Panc1 (cell line): ENCODE measurements at regions not wholly inside any gene's neighbourhood (a gene's known extent, or its start where the extent isn't known, plus 50 kb on each side); places are given as distances from the start of the nearest gene placed in this dataset.
"Not testable (repeated sequence)": the region's sequence is repeated elsewhere in the genome, so short reads cannot be mapped to it uniquely, and the experiment has no call there.

Experiments
- ATAC-seq: fragments of 200-7000 bp; cut with Tn5 transposase; 2 replicates; pipeline ENCODE4 v1.9.1; 2020; ENCODE audit warnings: mild to moderate bottlenecking, moderate library complexity
- BruUV-seq: library from RNA; stranded (reverse); fragments of 400-500 nt; replicated peaks from 2 replicates; lab custom pipeline; 2021; lab: Mats Ljungman, UMichigan
- CTCF ChIA-PET: fragments of 300-600 bp; sonication (Branson Sonifier 250); formaldehyde crosslinking; loops from one replicate; lab custom pipeline; 2022; ENCODE audit warnings: antibody characterized with exemption; lab: Charles Lee
- POLR2A ChIA-PET: fragments of 300-600 bp; sonication (Branson Sonifier 250); formaldehyde crosslinking; loops from one replicate; lab custom pipeline; 2022; ENCODE audit warnings: antibody characterized with exemption; lab: Charles Lee
- DNase-seq: peaks from one replicate; pipeline ENCODE4 v3.0.0-alpha.2; 2010; ENCODE audit warnings: low read depth, low spot score
- H3K27ac ChIP-seq: 2 replicates; pipeline ENCODE4 v1.5.1; 2011; ENCODE audit warnings: mild to moderate bottlenecking, low read length, inconsistent platforms
- H3K27me3 ChIP-seq: fragments of 200-500 bp; sonication (Bioruptor generic); 2 replicates; pipeline ENCODE4 v1.6.0; 2014; ENCODE audit warnings: low read length, inconsistent platforms; ENCODE audit not compliant: control insufficient read depth, insufficient read depth
- H3K36me3 ChIP-seq: fragments of 200-500 bp; sonication (Bioruptor generic); 2 replicates; pipeline ENCODE4 v1.5.1; 2014; ENCODE audit warnings: inconsistent platforms, mild to moderate bottlenecking, low read length, moderate library complexity; ENCODE audit not compliant: control insufficient read depth, insufficient read depth
- H3K4me1 ChIP-seq: 2 replicates; pipeline ENCODE4 v1.5.1; 2011; ENCODE audit warnings: inconsistent platforms, mild to moderate bottlenecking, low read length, moderate library complexity; ENCODE audit not compliant: control insufficient read depth, insufficient read depth
- H3K4me3 ChIP-seq, 2 experiments: 2 replicates each; pipeline ENCODE4 v1.5.1; 2011 to 2012; ENCODE audit warnings: low read depth in 2 of 2, low read length in 2 of 2, mild to moderate bottlenecking in 2 of 2, inconsistent platforms in 1 of 2, moderate library complexity in 1 of 2
- H3K9me3 ChIP-seq: fragments of 200-500 bp; sonication (Bioruptor generic); 2 replicates; pipeline ENCODE4 v1.5.1; 2014; ENCODE audit warnings: low read depth, mild to moderate bottlenecking, inconsistent platforms, low read length, moderate library complexity; ENCODE audit not compliant: control insufficient read depth, insufficient read depth
- SIN3A ChIP-seq: IDR thresholded peaks from 2 replicates; pipeline ENCODE4 v1.6.1; 2012; ENCODE audit warnings: low read depth, mild to moderate bottlenecking, low read length, moderate library complexity, borderline replicate concordance; ENCODE audit not compliant: insufficient read depth
- TCF7L2 ChIP-seq: IDR thresholded peaks from 2 replicates; pipeline ENCODE4 v1.6.1; 2011; ENCODE audit warnings: mild to moderate bottlenecking, low read depth, low read length, inconsistent platforms
- in situ Hi-C: cut with HindIII; loops from 2 replicates; pipeline ENCODE4 v1.10.0; 2016; ENCODE audit warnings: low sequenced_read_pairs, low pct_unique_long_range_greater_than_20kb
- intact Hi-C: fragments of 100-400 bp; cut with micrococcal nuclease; formaldehyde crosslinking; loops from one replicate; pipeline ENCODE4 v1.10.0; 2022; ENCODE audit not compliant: unreplicated experiment
- TF ChIP-seq, protein P1 (sequence below): fragments of 450-650 bp; IDR thresholded peaks from 2 replicates; pipeline ENCODE4 v1.5.1; 2017; ENCODE audit warnings: mild to moderate bottlenecking
- TF ChIP-seq, protein P2 (sequence below), 2 experiments: IDR thresholded peaks; 2 replicates each; pipeline ENCODE4 v1.6.1; 2011 to 2012; ENCODE audit warnings: low read depth in 2 of 2, control low read depth in 1 of 2, low read length in 1 of 2, mild to moderate bottlenecking in 1 of 2, moderate library complexity in 1 of 2; ENCODE audit not compliant: insufficient read depth in 1 of 2

DNA sequence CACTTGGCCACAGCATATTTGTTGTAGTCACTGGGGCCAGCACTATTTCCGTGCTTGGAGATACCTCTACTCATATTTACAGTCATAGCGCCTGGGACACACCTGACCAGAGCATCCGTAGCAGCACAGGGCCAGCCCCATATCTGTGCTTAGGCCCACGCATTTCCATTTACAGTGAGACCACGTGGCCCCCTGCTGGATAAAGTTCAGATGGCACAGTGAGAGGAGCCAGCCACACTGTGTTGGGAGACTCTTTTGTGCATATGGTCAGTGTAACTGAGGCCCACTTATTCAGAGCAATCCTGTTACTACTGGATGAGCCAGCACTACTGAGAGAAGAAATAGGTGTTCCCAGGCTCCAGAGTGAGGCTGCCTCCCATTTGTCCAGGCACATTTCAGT lies 455.3 kb downstream of the REEP3 start:
- peak; percentile 93 for ATAC-seq
- no peaks in the 10 kb centered on the region for H3K9me3 ChIP-seq
- no TSS peak for BruUV-seq
- no peak for TF ChIP-seq SIN3A
- TF ChIP-seq, protein P1, sequence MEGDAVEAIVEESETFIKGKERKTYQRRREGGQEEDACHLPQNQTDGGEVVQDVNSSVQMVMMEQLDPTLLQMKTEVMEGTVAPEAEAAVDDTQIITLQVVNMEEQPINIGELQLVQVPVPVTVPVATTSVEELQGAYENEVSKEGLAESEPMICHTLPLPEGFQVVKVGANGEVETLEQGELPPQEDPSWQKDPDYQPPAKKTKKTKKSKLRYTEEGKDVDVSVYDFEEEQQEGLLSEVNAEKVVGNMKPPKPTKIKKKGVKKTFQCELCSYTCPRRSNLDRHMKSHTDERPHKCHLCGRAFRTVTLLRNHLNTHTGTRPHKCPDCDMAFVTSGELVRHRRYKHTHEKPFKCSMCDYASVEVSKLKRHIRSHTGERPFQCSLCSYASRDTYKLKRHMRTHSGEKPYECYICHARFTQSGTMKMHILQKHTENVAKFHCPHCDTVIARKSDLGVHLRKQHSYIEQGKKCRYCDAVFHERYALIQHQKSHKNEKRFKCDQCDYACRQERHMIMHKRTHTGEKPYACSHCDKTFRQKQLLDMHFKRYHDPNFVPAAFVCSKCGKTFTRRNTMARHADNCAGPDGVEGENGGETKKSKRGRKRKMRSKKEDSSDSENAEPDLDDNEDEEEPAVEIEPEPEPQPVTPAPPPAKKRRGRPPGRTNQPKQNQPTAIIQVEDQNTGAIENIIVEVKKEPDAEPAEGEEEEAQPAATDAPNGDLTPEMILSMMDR, result peak; percentile 69
- TF ChIP-seq TCF7L2, result no peak
- TF ChIP-seq, protein P2, sequence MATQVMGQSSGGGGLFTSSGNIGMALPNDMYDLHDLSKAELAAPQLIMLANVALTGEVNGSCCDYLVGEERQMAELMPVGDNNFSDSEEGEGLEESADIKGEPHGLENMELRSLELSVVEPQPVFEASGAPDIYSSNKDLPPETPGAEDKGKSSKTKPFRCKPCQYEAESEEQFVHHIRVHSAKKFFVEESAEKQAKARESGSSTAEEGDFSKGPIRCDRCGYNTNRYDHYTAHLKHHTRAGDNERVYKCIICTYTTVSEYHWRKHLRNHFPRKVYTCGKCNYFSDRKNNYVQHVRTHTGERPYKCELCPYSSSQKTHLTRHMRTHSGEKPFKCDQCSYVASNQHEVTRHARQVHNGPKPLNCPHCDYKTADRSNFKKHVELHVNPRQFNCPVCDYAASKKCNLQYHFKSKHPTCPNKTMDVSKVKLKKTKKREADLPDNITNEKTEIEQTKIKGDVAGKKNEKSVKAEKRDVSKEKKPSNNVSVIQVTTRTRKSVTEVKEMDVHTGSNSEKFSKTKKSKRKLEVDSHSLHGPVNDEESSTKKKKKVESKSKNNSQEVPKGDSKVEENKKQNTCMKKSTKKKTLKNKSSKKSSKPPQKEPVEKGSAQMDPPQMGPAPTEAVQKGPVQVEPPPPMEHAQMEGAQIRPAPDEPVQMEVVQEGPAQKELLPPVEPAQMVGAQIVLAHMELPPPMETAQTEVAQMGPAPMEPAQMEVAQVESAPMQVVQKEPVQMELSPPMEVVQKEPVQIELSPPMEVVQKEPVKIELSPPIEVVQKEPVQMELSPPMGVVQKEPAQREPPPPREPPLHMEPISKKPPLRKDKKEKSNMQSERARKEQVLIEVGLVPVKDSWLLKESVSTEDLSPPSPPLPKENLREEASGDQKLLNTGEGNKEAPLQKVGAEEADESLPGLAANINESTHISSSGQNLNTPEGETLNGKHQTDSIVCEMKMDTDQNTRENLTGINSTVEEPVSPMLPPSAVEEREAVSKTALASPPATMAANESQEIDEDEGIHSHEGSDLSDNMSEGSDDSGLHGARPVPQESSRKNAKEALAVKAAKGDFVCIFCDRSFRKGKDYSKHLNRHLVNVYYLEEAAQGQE (IDR thresholded peaks at IDR 0.05; ENCODE audit: insufficient read depth in 1 of 2, low read depth in 2 of 2, low read length in 1 of 2), result no peak
- H3K4me1 ChIP-seq, result no peaks in the 10 kb centered on the region
- H3K36me3 ChIP-seq, result no peaks in the 10 kb centered on the region
- intact Hi-C loops (loop anchor here (2.0 kb wide), 1 partner anchor 110 kb away; no protein-coding TSS in a partner anchor), in situ Hi-C loops (no loop called here)
- no peak overlapping the region for H3K27ac ChIP-seq
- POLR2A ChIA-PET, result no interaction called here
- no peaks in the 10 kb centered on the region for H3K27me3 ChIP-seq
- DNase-seq, result peak; percentile 10
- H3K4me3 ChIP-seq, result no peak overlapping the region
- CTCF ChIA-PET, result interaction anchor here (0.6 to 2.1 kb wide), 2 partner anchors 24 to 110 kb away, joined by 3 to 19 read pairs; no protein-coding TSS in a partner anchor

DNA sequence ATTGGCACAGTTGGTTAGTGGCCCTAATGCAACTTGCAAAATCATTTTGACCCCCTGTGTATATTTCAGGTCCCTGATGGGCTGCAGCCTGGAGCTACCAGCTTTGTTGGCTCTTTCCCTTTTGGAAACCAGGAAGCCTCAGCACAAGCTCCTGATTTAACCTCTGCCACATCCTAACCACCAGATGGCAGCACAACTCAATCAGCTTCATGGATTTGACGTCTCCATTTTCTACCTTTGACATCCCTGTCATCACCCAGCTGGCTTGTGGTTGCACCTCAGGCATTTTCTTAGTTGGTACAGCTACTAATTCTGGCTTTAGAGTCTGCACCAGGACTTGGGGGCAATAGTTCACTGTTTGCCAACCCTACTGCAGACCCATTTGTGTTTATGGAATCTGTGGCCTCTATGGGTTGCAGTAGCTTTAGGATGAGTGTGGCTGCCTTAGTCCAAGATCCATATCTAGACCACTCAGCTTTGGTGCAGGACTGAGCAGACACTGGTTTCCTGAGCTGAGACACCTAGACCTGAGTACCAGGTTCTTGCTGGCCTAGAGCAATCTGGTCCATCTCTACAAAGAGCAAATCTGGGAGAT lies 456.2 kb downstream of the REEP3 start:
- intact Hi-C loops, result loop anchor here (2.0 kb wide), 1 partner anchor 111 kb away; no protein-coding TSS in a partner anchor
- POLR2A ChIA-PET, result no interaction called here
- DNase-seq, result peak; percentile 2

DNA sequence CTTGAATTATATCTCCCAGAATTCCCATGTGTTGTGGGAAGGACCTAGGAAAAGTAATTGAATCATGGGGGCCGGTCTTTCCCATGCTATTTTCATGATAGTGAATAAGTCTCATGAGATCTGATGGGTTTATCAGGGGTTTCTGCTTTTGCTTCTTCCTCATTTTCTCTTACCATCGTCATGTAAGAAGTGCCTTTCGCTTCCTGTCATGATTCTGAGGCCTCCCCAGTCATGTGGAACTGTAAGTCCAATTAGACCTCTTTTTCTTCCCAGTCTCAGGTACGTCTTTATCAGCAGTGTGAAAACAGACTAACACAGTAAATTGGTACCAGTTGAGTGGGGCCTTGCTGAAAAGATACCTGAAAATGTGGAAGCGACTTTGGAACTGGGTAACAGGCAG lies 459.7 kb downstream of the REEP3 start:
- H3K9me3 ChIP-seq, BruUV-seq, H3K27me3 ChIP-seq, POLR2A ChIA-PET, H3K36me3 ChIP-seq, intact Hi-C loops, H3K27ac ChIP-seq, H3K4me1 ChIP-seq, CTCF ChIA-PET, in situ Hi-C loops, H3K4me3 ChIP-seq, DNase-seq, ATAC-seq: not testable (repeated sequence)

More for the DNA sequence above, 456.2 kb downstream of the REEP3 start:
- H3K4me1 ChIP-seq, result no peaks in the 10 kb centered on the region
- ATAC-seq, result peak; percentile 59
- TF ChIP-seq, protein P1, result peak; percentile 82
- TF ChIP-seq, protein P2 (IDR thresholded peaks at IDR 0.05; ENCODE audit: insufficient read depth in 1 of 2, low read depth in 2 of 2, low read length in 1 of 2), result no peak
- CTCF ChIA-PET, result interaction anchor here (0.6 to 2.1 kb wide), 8 partner anchors 25 to 332 kb away, joined by 3 to 19 read pairs (median 5); no protein-coding TSS in a partner anchor
- H3K4me3 ChIP-seq, result no peak overlapping the region
- no TSS peak for BruUV-seq
- no peaks in the 10 kb centered on the region for H3K36me3 ChIP-seq
- no peaks in the 10 kb centered on the region for H3K9me3 ChIP-seq
- H3K27me3 ChIP-seq, result no peaks in the 10 kb centered on the region
- H3K27ac ChIP-seq, result no peak overlapping the region
- in situ Hi-C loops, result no loop called here

DNA sequence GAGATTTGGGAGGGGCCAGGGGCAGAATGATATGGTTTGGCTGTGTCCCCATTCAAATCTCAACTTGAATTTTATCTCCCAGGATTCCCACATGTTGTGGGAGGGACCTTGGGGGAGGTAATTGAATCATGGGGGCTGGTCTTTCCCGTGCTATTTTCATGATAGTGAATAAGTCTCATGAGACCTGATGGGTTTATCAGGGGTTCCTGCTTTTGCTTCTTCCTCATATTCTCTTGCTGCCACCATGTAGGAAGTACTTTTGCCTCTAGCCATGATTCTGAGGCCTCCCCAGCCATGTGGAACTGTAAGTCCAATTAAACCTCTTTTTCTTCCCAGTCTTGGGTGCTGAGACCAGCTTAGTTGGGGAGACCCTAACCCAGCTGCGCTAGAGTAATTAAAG lies 462.9 kb downstream of the REEP3 start:
- POLR2A ChIA-PET, H3K4me1 ChIP-seq, H3K9me3 ChIP-seq, H3K27me3 ChIP-seq, DNase-seq, ATAC-seq, H3K36me3 ChIP-seq, CTCF ChIA-PET, H3K27ac ChIP-seq, in situ Hi-C loops, H3K4me3 ChIP-seq, intact Hi-C loops, BruUV-seq: not testable (repeated sequence)
